ENCODE measurements at regions not wholly inside any gene's neighbourhood (a gene's known extent, or its start where the extent isn't known, plus 50 kb on each side); places are given as distances from the start of the nearest gene placed in this dataset.

GRCh38 chr1:165034136-165034809, 322.2 kb downstream of the LMX1A start:
- Histone ChIP-seq H3K36me3 (ENCODE audit: low read depth, low read length) (no peaks in the 10 kb centered on the region), H3K4me2 (ENCODE audit: low read length) (no peak overlapping the region), H2AFZ (ENCODE audit: low read length) (no peak overlapping the region), H3K27me3 (ENCODE audit: low read length) (peaks cover 10% of the 10 kb centered on the region; the same call in 1 of the 2 replicates), H3K27ac (ENCODE audit: low read length) (no peak overlapping the region), H3K4me1 (ENCODE audit: insufficient read depth, low read length) (no peaks in the 10 kb centered on the region), H3F3A (ENCODE audit: low read length, unreplicated experiment) (no peaks in the 10 kb centered on the region), H3K79me2 (ENCODE audit: low read length) (no peaks in the 10 kb centered on the region), H3K9me2 (replicated peaks; ENCODE audit: low read length) (no peaks in the 10 kb centered on the region), H3K9ac (ENCODE audit: low read length) (no peak overlapping the region), H3K9me3 (ENCODE audit: low read length) (no peaks in the 10 kb centered on the region), H4K20me1 (ENCODE audit: low read length) (no peaks in the 10 kb centered on the region), H3K4me3 (ENCODE audit: low read length) (no peak overlapping the region)
- TF ChIP-seq CTCF (conservative IDR thresholded peaks at IDR 0.05; ENCODE audit: low read depth, low read length) (no peak), EZH2phosphoT487 (IDR thresholded peaks at IDR 0.05; ENCODE audit: borderline replicate concordance, low read length) (no peak), EZH2 (IDR thresholded peaks at IDR 0.05; ENCODE audit: low read length, unreplicated experiment) (no peak)
- intact Hi-C loops (cut with micrococcal nuclease), result no loop called here
- ChIA-PET CTCF (no interaction called here), POLR2A (ENCODE audit: unreplicated experiment) (no interaction called here)
- DNase-seq (peak; percentile 31), ATAC-seq (peak; percentile 37; the same call in 1 of the 2 replicates)
- BruUV-seq (replicated peaks), result no TSS peak

- no peaks in the 10 kb centered on the region for H3K4me1 ChIP-seq (ENCODE audit: insufficient read depth, low read length)
- no peaks in the 10 kb centered on the region for H3F3A ChIP-seq (ENCODE audit: low read length, unreplicated experiment)
- H3K36me3 ChIP-seq (ENCODE audit: low read depth, low read length), result no peaks in the 10 kb centered on the region
- ATAC-seq (no peak), DNase-seq (no peak)
- H3K4me3 ChIP-seq (ENCODE audit: low read length), result no peak overlapping the region
- ChIA-PET CTCF (no interaction called here), POLR2A (ENCODE audit: unreplicated experiment) (no interaction called here)
- BruUV-seq (replicated peaks), result no TSS peak
- no peaks in the 10 kb centered on the region for H3K79me2 ChIP-seq (ENCODE audit: low read length)
- peaks cover 3% of the 10 kb centered on the region; the same call in 1 of the 2 replicates for H3K27me3 ChIP-seq (ENCODE audit: low read length)
- no peak overlapping the region for H3K9ac ChIP-seq (ENCODE audit: low read length)
- H3K4me2 ChIP-seq (ENCODE audit: low read length), result no peak overlapping the region
- no peak for TF ChIP-seq EZH2phosphoT487 (IDR thresholded peaks at IDR 0.05; ENCODE audit: borderline replicate concordance, low read length)
- no peak for TF ChIP-seq CTCF (conservative IDR thresholded peaks at IDR 0.05; ENCODE audit: low read depth, low read length)
- no peak for TF ChIP-seq EZH2 (IDR thresholded peaks at IDR 0.05; ENCODE audit: low read length, unreplicated experiment)
- no peak overlapping the region for H3K27ac ChIP-seq (ENCODE audit: low read length)
- no peak overlapping the region for H2AFZ ChIP-seq (ENCODE audit: low read length)
- intact Hi-C loops (cut with micrococcal nuclease), result no loop called here
- H3K9me2 ChIP-seq (replicated peaks; ENCODE audit: low read length), result no peaks in the 10 kb centered on the region
- no peaks in the 10 kb centered on the region for H4K20me1 ChIP-seq (ENCODE audit: low read length)
- no peaks in the 10 kb centered on the region for H3K9me3 ChIP-seq (ENCODE audit: low read length)
These were observed 325.5 kb downstream of the LMX1A start for GRCh38 chr1:165031001-165031400.

- no TSS peak for BruUV-seq (replicated peaks)
- CTCF ChIA-PET, result no interaction called here
These were observed 330.7 kb downstream of the LMX1A start for GRCh38 chr1:165025805-165026204.

More at GRCh38 chr1:165025805-165026204, 330.7 kb downstream of the LMX1A start:
- Histone ChIP-seq H3K27ac (ENCODE audit: low read length) (no peak overlapping the region), H3K9ac (ENCODE audit: low read length) (no peak overlapping the region), H3K4me2 (ENCODE audit: low read length) (no peak overlapping the region), H3K9me2 (replicated peaks; ENCODE audit: low read length) (no peaks in the 10 kb centered on the region), H4K20me1 (ENCODE audit: low read length) (no peaks in the 10 kb centered on the region), H2AFZ (ENCODE audit: low read length) (no peak overlapping the region), H3K27me3 (ENCODE audit: low read length) (peaks cover 7% of the 10 kb centered on the region; the same call in 1 of the 2 replicates), H3K79me2 (ENCODE audit: low read length) (no peaks in the 10 kb centered on the region), H3K36me3 (ENCODE audit: low read depth, low read length) (no peaks in the 10 kb centered on the region), H3K4me1 (ENCODE audit: insufficient read depth, low read length) (no peaks in the 10 kb centered on the region), H3K4me3 (ENCODE audit: low read length) (no peak overlapping the region), H3F3A (ENCODE audit: low read length, unreplicated experiment) (no peaks in the 10 kb centered on the region), H3K9me3 (ENCODE audit: low read length) (no peaks in the 10 kb centered on the region)
- TF ChIP-seq EZH2phosphoT487 (IDR thresholded peaks at IDR 0.05; ENCODE audit: borderline replicate concordance, low read length), result no peak
- no peak for TF ChIP-seq CTCF (conservative IDR thresholded peaks at IDR 0.05; ENCODE audit: low read depth, low read length)
- no peak for TF ChIP-seq EZH2 (IDR thresholded peaks at IDR 0.05; ENCODE audit: low read length, unreplicated experiment)
- intact Hi-C loops (cut with micrococcal nuclease), result no loop called here
- POLR2A ChIA-PET (ENCODE audit: unreplicated experiment), result no interaction called here
- no peak for DNase-seq
- ATAC-seq, result no peak

Measured in PC-3 (cell line).